ENCODE measurements at regions not wholly inside any gene's neighbourhood (a gene's known extent, or its start where the extent isn't known, plus 50 kb on each side); places are given as distances from the start of the nearest gene placed in this dataset.

DNA sequence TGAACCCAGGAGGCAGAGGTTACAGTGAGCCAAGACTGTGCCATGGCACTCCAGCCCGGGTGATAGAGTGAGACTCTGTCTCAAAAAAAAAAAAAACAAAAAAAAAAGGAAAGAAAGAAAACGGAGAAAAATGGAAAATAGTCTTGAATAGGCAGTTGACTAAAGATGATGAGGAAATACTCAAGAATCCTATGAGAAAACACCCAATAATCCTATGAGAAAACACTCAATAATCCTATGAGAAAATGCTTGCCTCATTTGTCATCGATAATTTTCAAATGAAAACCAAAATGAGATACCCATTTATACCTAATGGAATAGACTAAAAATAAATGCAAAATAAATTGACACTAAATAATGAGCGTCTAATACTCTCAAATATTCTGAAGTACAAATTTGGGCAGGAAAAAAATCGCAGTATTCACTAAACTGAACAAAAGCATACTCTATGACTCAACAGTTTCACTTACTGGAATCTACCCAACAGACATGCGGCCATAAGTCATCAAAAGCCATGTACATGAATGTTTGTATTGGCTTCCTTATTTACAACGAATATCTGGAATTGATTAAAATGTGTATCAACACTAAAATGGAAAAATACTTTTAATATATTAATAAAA, 733.9 kb upstream of the CHRM3 start:
- no peak overlapping the region for H3K27ac ChIP-seq
- no peak for TF ChIP-seq ZFX (IDR thresholded peaks at IDR 0.05)
- TF ChIP-seq, protein P1, sequence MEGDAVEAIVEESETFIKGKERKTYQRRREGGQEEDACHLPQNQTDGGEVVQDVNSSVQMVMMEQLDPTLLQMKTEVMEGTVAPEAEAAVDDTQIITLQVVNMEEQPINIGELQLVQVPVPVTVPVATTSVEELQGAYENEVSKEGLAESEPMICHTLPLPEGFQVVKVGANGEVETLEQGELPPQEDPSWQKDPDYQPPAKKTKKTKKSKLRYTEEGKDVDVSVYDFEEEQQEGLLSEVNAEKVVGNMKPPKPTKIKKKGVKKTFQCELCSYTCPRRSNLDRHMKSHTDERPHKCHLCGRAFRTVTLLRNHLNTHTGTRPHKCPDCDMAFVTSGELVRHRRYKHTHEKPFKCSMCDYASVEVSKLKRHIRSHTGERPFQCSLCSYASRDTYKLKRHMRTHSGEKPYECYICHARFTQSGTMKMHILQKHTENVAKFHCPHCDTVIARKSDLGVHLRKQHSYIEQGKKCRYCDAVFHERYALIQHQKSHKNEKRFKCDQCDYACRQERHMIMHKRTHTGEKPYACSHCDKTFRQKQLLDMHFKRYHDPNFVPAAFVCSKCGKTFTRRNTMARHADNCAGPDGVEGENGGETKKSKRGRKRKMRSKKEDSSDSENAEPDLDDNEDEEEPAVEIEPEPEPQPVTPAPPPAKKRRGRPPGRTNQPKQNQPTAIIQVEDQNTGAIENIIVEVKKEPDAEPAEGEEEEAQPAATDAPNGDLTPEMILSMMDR (conservative IDR thresholded peaks at IDR 0.05): no peak

DNA sequence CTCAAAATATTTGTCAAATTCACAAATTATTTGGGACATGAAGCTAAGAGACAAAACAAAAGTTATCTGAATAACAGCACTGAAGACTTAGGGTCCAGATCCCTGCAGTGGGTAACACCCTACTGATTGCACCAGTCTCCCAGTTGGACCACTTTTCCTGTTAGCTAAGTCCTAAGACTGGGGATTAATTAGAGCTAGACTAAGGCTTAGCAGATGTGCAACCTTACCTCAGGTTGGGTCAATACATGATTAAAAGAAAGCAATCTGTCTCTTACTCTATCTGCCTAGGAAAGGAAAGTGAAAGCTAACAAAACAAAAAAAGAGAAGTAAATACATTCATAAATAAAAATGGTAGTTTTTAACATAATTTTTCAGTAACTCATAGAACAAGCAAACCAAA, 737.2 kb upstream of the CHRM3 start:
- no peak overlapping the region for H3K27ac ChIP-seq
- TF ChIP-seq ZFX (IDR thresholded peaks at IDR 0.05): no peak
- TF ChIP-seq, protein P1 (conservative IDR thresholded peaks at IDR 0.05): no peak

DNA sequence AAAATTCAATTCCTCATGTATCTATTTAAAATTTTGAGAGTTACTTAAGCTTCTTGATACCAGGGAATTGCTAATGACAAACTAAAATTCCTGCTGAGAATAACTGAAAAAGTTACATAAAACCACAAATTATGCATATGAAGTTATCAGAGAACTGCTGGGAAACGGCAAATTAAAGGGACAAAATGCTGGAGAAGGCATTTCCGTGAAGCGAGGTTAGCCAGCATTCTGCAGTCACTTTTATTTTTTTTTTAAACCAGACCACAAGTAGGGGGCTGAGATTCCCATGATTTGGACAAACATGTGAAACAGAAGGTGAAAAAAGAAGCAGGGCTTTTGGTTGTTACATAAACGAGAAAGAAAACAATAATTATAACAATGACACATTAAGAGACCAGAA, 737.6 kb upstream of the CHRM3 start:
- TF ChIP-seq ZFX (IDR thresholded peaks at IDR 0.05): no peak
- TF ChIP-seq, protein P1 (conservative IDR thresholded peaks at IDR 0.05): no peak

DNA sequence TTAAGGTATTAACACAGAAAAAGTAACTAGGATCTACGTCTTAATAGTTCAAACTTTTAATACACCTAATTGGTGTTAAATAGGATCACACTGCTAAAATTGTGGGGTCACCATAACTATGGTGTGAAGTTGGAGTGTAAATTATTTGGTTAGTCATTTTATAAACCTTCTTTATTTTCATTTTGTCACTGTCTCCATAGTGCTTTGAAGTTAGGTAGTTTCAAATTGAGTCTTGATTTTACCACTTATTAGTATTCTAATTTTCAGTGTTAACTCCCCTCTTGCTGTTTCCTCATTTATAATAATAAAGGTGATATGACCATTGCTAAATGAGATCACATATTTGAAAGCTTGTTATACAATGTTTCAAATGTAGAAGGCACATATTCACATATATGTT, 738.1 kb upstream of the CHRM3 start:
- H3K27ac ChIP-seq: no peak overlapping the region
- no peak for TF ChIP-seq ZFX (IDR thresholded peaks at IDR 0.05)
- TF ChIP-seq, protein P1 (conservative IDR thresholded peaks at IDR 0.05): no peak

More for the DNA sequence above, 737.6 kb upstream of the CHRM3 start:
- no peak overlapping the region for H3K27ac ChIP-seq

DNA sequence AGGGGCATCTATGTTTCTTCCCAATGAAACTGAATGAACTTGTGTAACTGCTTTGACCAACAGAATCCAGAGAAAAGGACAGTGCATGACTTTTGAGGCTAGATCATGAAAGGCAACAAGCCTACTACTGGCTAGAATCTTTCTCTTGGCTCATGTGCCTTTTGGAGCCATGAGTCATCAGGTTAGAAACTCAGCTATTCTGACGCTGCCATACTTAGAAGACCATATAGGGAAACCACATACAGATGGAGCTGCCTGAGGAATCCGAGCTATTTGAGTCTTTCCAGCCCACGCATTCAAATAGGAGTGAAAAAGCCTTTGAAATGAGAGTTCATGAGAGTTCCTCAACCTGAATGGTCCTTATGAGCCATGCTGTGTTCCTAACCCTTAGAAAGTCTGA, 738.5 kb upstream of the CHRM3 start:
- H3K27ac ChIP-seq: no peak overlapping the region
- no peak for TF ChIP-seq ZFX (IDR thresholded peaks at IDR 0.05)
- TF ChIP-seq, protein P1 (conservative IDR thresholded peaks at IDR 0.05): no peak

DNA sequence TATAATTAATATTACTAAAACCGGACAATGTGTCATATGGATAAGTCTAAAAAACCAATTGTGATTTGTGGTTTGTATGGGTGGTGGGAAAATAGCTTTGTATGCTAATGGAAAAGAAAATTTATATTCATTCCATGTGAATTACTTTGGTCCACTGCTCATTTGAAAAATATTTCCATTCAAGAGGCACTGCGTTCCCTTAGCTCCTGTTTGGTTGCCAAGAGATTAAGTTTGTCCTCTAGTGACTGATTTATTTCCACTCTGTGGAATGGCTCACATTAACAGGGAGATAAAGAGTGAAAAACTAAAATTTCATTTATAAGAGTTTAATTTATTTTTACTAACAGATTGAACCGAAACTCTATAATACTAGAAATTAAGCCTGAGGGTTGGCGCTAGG, 744.1 kb upstream of the CHRM3 start:
- TF ChIP-seq, protein P1 (conservative IDR thresholded peaks at IDR 0.05): no peak
- TF ChIP-seq ZFX (IDR thresholded peaks at IDR 0.05): no peak

DNA sequence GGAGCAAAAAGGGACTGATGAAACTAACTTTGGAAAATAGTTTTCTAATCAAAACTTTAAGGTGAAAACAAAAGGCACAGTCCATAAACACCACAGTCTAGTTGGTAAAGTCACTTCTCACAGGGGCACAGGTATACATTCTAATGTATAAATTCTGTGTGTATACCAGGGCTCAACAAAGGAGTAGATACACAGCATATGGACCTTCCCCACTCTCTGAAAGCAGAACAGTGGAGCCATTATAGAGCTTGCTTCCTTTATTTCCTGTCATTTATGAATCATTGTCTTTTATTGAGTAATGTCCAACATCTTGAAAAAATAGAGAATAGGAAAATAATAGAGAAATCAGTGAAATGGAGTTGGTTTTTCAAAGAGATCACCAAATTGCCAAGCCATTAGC, 746.5 kb upstream of the CHRM3 start:
- no peak for TF ChIP-seq ZFX (IDR thresholded peaks at IDR 0.05)
- TF ChIP-seq, protein P1 (conservative IDR thresholded peaks at IDR 0.05): no peak
- no peak overlapping the region for H3K27ac ChIP-seq

More for the DNA sequence above, 744.1 kb upstream of the CHRM3 start:
- H3K27ac ChIP-seq: no peak overlapping the region
